NOMO-1 treated with DMSO at 0.1 percent for 48 hours (cell line): ENCODE measurements at regions not wholly inside any gene's neighbourhood (a gene's known extent, or its start where the extent isn't known, plus 50 kb on each side); places are given as distances from the start of the nearest gene placed in this dataset.

Experiments used
- DNase-seq: peaks from one replicate; lab custom pipeline; 2025; ENCODE audit not compliant: unreplicated experiment; lab: John Stamatoyannopoulos, UW

DNA sequence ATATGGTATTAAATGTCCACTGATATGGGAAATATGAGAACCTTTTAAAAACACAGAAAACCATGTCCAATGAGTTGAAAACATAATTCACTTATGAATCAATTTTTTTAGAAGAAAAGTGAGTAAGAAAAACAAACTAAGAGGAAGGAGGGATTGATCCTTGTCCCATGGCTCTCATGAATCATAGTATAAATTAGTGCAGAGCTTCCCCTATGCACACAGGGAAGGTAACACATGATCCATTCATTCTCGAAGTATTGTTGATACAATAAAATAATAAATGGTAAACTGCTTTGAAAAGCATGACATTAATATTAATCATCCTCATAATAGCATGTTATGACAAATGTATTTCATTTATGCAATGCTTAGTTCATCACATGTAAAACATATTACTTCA, 872.0 kb upstream of the CNTNAP5 start:
- DNase-seq, result no peak

DNA sequence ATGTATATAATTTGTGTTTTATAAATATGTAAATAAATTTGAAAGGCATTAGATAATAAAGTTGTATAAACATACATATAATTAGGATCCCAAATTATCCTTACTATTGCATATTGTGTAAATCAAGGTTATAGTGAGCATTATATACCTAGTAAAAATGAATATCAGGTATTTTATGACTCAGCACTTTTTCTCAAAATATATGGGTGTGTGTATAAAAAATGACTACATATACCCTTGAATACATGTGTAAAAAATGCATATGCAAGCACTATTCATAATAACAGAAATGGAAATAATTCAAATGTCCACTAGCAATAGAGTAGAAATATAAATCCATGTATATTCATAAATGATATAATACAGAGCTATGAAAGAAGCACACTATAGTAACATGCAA, 870.9 kb upstream of the CNTNAP5 start:
- DNase-seq, result no peak

DNA sequence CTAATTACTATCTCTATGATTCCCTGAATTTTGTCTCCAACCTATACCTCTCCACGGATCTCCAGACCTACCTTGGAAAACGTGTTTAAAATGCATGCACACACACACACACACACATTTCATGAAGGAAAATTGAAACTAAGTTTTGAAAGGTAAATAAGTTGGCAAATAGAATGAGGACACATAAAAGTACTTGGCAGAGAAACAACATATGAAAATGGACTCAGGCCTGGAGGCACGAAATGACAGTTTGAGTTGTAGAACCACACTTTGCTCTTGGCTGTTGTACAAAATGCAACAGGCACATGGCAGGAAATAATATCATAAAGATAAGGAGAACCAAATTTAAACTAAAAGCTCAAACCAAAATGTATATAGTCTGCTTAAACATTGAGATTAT, 868.1 kb upstream of the CNTNAP5 start:
- DNase-seq, result no peak

DNA sequence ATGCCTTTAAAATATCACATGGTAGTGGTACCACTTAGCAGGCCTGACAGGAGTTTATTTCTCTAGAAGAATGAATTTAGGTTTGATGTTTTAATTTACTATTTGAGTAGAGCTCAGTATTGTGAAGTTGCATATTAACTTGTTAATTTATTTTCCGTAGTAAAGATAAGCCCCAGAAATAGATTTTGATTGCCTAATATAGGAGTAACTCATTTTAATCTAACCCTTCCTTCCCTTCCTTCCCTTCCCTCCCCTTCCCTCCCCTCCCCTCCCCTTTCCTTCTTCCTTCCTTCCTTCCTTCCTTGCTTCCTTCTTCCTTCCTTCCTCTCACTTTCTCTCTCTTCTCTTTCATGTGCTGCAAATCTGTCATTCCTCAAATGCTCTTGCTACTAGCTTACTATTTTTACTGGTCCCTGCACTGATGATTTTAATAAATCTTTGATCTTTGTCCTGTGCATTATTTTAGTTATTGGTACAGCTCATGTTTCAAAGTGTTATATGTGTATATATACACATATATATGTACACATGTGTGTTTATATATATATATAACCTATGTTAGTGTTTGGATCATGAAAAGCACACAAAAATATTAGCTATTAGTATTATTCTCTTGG, 862.6 kb upstream of the CNTNAP5 start:
- DNase-seq, result no peak

DNA sequence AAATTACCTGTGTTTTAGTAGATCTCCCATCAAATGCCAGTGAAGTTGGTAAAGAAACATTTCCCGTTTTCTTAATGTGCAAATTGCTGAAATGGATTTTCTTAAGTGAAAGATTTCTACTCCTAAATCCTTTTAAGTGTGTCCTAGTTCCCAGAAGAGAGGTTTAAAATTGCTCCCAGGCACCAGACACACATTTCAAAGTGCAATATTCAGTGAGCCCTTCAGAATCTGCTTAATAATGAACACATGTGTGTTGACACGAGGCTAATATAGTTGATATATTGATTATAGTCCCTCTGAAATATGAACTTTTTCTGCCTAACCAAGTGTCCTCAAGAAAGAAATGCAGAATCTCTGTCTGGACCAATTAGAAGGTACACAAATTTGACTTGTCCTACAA, 861.7 kb upstream of the CNTNAP5 start:
- no peak for DNase-seq

DNA sequence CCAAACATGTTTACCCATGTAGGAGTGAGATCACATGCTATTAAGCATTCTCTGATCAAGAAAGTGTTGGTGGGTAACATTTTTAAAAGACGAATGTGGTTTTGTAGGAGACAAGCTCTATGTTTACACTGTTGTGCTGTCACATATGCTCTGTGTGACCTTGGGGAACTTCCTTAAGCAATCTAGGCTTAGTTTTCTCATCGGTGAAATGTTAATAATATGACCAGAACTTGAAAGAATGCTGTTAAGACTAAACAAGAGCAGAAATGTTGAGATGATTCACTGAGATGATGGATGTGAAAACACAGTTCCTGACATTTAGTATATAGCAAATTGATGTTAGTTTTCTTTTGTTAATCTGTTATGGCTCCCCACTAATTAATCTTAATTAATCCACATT, 860.9 kb upstream of the CNTNAP5 start:
- no peak for DNase-seq

DNA sequence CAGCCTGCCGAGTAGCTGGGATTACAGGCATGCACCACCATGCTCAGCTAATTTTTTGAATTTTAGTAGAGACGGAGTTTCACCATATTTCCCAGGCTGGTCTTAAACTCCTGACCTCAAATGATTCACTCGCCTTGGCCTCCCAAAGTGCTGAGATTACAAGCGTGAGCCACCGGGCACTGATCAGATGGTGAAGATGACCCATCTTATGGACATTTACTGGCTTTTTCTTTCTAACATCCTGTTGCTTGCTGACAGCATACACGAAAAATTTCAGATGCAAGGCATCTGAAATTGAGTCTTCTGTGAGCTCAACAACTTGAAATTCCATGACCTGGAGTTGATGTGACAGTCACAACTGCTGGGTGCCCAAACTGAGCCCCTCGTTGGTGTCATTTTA, 859.5 kb upstream of the CNTNAP5 start:
- no peak for DNase-seq

DNA sequence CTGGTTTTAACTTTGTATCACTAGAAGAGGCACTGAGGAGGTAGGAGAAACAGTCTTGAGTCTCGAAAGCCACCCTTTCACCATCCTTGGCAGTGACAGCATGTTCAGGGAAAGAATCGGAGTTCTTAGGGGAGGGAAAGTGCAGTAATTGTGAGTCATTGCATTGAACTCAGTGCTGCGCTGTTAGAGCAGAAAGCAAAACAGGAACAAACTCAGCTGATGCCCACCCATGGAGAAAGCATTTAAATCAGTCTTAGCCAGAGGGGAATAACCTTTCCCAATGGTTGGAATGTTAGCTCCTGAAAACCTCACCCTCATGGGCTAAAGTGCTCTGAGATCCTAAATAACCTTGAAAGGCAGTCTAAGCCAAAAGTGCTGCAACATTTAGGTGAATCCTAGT, 845.6 kb upstream of the CNTNAP5 start:
- DNase-seq, result no peak

DNA sequence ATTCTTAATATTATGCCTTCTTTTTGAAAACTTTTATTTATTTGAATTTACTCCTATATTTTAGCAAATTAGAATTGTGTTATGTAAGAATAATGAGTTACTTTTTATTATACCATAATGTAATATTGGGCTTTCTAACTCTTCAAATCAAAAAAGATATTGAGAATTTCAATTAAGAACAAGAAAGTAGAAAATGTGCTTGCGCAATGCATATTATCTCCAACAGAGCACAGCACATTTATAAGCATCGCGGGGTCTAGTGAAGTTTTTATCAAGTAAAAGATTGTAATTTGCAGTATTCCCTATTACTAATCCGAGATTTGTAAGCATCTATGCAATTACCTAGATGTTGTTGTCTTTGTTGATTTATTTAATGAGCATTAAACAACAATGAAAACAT, 829.1 kb upstream of the CNTNAP5 start:
- no peak for DNase-seq

DNA sequence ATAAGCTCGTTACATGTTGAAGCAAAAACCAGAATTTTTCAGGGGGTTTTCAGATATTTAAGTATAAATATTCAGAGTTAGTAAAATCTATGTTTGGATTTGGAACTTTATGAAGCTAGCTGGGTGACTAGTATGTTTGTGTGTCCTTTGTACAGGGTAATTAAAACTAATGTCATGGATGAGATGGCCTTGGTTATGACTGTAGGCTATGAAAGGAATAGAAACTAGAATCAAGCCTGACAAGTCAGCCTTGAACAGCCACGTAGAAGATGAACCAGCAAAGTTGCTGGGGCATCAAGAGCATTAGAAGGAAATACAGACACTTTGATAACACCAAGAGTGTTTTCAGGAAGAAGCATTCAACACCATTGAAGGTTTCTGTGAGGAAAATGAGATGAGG, 825.1 kb upstream of the CNTNAP5 start:
- no peak for DNase-seq

DNA sequence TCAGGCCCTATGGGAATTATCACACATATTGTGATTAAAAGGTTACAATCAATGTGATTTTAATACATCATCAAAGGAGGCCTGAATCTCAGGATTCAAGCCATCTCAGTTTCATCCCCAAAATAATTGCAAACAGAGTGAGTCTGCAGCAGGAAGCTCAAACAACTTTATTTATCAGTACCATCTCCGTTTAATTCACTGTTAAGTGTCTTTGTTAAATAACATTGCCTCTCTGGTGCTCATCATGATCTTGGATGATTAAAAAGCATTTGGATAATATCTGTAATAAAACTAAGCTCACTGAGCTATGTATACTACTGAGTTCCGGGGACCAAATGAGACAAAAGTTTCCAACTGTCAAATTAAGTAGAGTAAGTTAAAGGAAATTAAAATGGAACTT, 817.8 kb upstream of the CNTNAP5 start:
- no peak for DNase-seq

DNA sequence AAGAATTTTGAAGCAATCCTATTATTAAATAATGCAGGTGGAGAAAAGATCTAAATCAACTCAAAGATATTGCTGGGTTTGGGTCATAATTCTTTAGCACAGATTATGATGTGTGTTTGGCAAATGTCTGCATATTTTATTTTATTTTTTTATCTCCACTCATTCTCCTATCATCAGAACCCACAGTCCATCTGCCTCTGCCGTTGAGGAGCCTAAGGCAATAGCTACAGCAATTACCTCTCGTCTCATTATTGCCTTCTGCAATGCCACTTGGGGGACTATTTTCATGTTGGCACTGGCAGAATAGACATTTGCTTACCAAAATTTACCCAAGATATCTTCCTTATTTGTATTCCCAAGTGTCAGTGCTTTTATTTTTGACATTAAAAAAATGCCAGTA, 815.9 kb upstream of the CNTNAP5 start:
- DNase-seq, result no peak

DNA sequence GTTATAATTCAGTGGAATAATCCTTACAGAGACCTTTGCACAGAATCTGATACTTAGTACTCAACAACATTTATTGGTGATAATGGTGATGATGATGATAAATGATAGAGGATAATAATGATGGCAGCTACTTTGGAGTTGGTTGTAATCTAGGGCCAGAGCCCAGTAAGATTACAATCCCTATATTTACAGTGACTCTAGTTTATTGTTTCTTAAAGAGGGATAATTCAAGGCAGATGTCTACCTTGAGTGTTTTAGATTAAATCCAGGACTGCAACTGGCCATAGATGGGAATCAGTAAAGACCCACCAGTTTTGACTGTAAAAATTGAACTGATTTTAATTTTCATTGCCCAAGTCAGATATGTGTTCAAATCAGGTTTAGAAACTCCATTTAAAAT, 813.9 kb upstream of the CNTNAP5 start:
- no peak for DNase-seq

DNA sequence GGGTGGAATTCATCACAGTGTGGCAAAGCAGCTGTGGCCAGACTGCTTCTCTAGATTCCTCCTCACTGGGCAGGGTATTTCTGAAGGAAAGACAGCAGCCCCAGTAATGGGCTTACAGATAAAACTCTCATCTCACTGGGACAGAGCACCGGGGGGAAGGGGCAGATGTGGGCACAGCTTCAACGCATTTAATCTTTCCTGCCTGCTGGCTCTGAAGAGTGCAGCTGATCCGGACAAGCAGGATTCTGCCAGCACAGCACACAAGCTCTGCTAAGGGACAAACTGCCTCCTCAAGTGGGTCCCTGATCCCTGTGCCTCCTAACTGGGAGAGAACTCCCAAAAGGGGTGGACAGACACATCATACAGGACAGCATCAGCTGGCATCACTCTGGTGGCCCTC, 779.9 kb upstream of the CNTNAP5 start:
- DNase-seq, result no peak

DNA sequence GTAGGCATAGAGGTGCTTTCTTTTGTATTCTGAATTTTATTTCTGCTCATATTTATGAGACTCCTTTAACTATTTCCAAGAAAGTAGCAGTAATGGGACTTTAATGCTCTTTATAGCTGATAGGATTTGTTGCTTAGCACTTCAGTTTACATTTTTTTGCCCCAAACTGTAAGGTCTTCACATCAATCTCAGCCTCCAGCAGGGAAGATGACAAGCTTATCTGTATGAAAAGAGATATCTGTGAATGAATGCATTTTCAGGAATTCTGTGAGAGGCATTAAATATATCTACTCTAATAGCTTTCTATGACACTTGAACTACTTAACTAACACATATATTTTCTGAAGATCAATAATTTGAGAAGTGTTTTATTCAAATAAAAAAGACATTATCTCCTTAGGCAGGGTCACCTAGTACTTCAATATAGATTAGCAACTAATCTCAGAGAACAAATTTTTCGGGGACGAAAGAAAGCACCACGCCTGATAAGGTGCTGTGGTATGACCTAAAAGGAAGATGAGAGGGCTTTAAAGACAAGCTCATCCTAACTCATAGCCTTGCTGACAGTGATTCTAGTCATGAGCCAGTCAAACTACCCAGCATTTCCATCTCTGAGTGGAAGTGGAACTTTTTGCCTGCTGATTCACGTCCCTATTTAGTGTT, 766.1 kb upstream of the CNTNAP5 start:
- no peak for DNase-seq

DNA sequence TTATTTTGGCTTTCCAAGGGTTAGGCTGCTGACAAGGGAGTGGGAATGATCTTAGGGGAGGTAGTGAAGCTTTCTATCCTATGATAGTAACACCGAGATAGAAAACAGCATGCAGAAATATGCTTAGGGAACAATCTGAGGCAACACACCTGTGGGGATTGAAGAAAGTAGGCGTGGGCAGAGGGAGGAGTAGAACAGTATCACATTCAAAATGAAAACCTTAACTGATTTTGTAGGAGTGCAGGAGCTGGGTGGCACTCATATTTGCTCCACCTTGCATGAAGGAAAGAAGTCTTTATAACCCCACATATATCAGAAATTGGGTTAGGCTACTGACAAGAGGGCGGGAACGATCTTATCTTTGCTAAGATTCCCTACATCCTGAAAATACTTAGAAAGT, 762.2 kb upstream of the CNTNAP5 start:
- no peak for DNase-seq

DNA sequence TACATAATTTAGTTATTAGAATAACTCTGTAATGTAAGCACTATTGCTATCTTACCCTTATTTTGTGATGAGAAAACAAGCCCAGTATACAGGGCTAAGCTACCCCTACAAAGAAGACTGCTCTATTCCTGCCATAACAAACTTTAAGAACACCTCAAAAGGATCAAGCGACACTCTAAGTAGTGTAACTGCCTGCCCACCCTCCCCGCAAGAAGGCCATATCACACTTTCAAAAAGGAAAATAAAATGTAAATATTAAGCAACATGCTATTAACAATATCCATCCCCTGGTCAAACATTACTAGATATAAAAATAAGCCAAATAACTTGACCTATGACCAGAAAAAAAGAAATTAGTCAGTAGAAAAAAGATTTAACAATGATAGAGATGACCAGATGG, 741.7 kb upstream of the CNTNAP5 start:
- no peak for DNase-seq

DNA sequence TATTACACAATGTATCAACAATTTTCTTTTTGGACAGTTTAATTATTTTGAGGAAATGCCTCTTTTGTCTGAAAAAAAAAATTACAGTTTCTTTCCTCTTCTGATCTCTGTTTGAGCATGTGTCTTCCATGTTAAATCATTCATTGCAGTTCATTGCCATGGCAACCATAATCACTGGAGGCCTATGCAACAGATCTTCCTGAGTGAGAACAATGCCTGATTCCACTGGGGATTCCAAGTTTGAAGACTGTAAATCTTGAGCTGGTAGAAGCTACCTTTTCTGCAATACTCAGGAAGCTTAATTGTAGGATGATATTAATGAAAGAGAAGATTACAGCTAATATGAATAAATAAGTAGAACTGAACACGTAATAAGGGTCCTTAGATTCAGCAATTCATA, 721.4 kb upstream of the CNTNAP5 start:
- no peak for DNase-seq
